ENCODE measurements at regions not wholly inside any gene's neighbourhood (a gene's known extent, or its start where the extent isn't known, plus 50 kb on each side); places are given as distances from the start of the nearest gene placed in this dataset.

DNA sequence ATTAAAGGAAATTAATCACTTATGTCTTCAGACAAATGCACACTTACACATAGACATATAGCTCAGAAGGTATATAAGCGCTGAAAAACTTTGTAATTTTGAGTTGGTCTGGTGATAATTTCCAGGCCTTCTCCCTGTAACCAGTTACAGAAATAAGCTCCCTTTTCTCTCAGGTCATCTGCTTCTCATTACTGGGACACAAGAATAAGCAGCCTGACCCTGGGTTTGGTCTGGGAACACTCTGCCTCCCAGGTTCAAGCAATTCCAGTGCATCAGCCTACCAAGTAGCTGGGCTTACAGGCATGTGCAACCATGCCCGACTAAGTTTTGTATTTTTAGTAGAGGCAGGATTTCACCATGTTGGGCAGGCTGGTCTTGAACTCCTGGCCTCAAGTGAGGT lies 274.5 kb downstream of the LMO7 start:
- no peak for TF ChIP-seq POLR2AphosphoS5 (IDR thresholded peaks at IDR 0.05; ENCODE audit: borderline replicate concordance, low read depth, low read length)
- TF ChIP-seq EZH2 (IDR thresholded peaks at IDR 0.05): no peak
- no peak for TF ChIP-seq FOXP2 (optimal IDR thresholded peaks at IDR 0.05; ENCODE audit: control extremely low read depth, extremely low read length, insufficient read depth)
